IMR-90 (cell line): ENCODE measurements at regions not wholly inside any gene's neighbourhood (a gene's known extent, or its start where the extent isn't known, plus 50 kb on each side); places are given as distances from the start of the nearest gene placed in this dataset.

Experiments used
- ATAC-seq: fragments of 200-7000 bp; cut with Tn5 transposase; 2 replicates; pipeline ENCODE4 v1.9.1; 2020; ENCODE audit warnings: low read depth, mild to moderate bottlenecking, moderate library complexity
- BruUV-seq: library from RNA; stranded (reverse); fragments of 400-500 nt; replicated peaks from 2 replicates; lab custom pipeline; 2021; lab: Mats Ljungman, UMichigan
- CTCF ChIA-PET: fragments of 300-600 bp; formaldehyde crosslinking; extraction: SDS; loops from one replicate; lab custom pipeline; 2021; ENCODE audit warnings: antibody characterized with exemption; lab: Yijun Ruan, JAX
- POLR2A ChIA-PET: fragments of 300-600 bp; sonication (Branson Sonifier 250); formaldehyde crosslinking; loops from one replicate; lab custom pipeline; 2022; ENCODE audit warnings: antibody characterized with exemption; ENCODE audit not compliant: unreplicated experiment; lab: Charles Lee
- DNase-seq: peaks from one replicate; pipeline ENCODE4 v3.0.0; 2013
- H2AFZ ChIP-seq: replicated peaks from 2 replicates; pipeline ENCODE3; 2013; ENCODE audit warnings: low read length, mild to moderate bottlenecking; ENCODE audit not compliant: poor library complexity
- H2AK5ac ChIP-seq: 2 replicates; pipeline ENCODE4 v1.6.1; 2013; ENCODE audit warnings: low read depth, low read length, inconsistent platforms
- H2AK9ac ChIP-seq: replicated peaks from 2 replicates; pipeline ENCODE3; 2013; ENCODE audit warnings: mild to moderate bottlenecking, low read depth, low read length, moderate library complexity; ENCODE audit not compliant: poor library complexity
- H2BK120ac ChIP-seq: 2 replicates; pipeline ENCODE4 v1.6.1; 2013; ENCODE audit warnings: low read depth, low read length, inconsistent platforms
- H2BK15ac ChIP-seq: 3 replicates; pipeline ENCODE4 v1.6.1; 2013; ENCODE audit warnings: low read depth, low read length, inconsistent platforms
- H2BK20ac ChIP-seq: 2 replicates; pipeline ENCODE4 v1.6.1; 2013; ENCODE audit warnings: low read depth, mild to moderate bottlenecking, inconsistent platforms, low read length, moderate library complexity
- H2BK5ac ChIP-seq: 2 replicates; pipeline ENCODE4 v1.6.1; 2013; ENCODE audit warnings: mild to moderate bottlenecking, low read depth, low read length, inconsistent platforms; ENCODE audit not compliant: poor library complexity, severe bottlenecking
- H3K14ac ChIP-seq: replicated peaks from 2 replicates; pipeline ENCODE4 v1.6.1; 2013; ENCODE audit warnings: low read depth, low read length, inconsistent platforms
- H3K18ac ChIP-seq: 2 replicates; pipeline ENCODE4 v1.6.1; 2013; ENCODE audit warnings: low read depth, low read length, control low read depth
- H3K23ac ChIP-seq: 2 replicates; pipeline ENCODE4 v1.6.1; 2013; ENCODE audit warnings: low read depth, low read length, inconsistent platforms
- H3K27ac ChIP-seq: 2 replicates; pipeline ENCODE4 v1.5.1; 2013; ENCODE audit warnings: mild to moderate bottlenecking, control low read depth, low read length; ENCODE audit not compliant: insufficient read depth
- H3K27me3 ChIP-seq: 2 replicates; pipeline ENCODE4 v1.6.1; 2013; ENCODE audit warnings: low read length; ENCODE audit not compliant: control insufficient read depth, insufficient read depth
- H3K36me3 ChIP-seq: 2 replicates; pipeline ENCODE4 v1.6.1; 2013; ENCODE audit warnings: low read length, mixed read lengths; ENCODE audit not compliant: control insufficient read depth, insufficient read depth
- H3K4ac ChIP-seq: 2 replicates; pipeline ENCODE4 v1.6.1; 2013; ENCODE audit warnings: low read depth, low read length, inconsistent platforms
- H3K4me1 ChIP-seq: 2 replicates; pipeline ENCODE4 v1.6.1; 2013; ENCODE audit warnings: low read length, mixed read lengths; ENCODE audit not compliant: control insufficient read depth, insufficient read depth
- H3K4me2 ChIP-seq: 2 replicates; pipeline ENCODE4 v1.6.1; 2013; ENCODE audit warnings: low read depth, mild to moderate bottlenecking, control low read depth, low read length, moderate library complexity
- H3K4me3 ChIP-seq: 2 replicates; pipeline ENCODE4 v1.5.1; 2013; ENCODE audit warnings: low read depth, mild to moderate bottlenecking, control low read depth, low read length, moderate library complexity; ENCODE audit not compliant: insufficient read depth
- H3K56ac ChIP-seq: 2 replicates; pipeline ENCODE4 v1.6.1; 2013; ENCODE audit warnings: low read length, inconsistent platforms; ENCODE audit not compliant: insufficient read depth; ENCODE audit errors: extremely low read depth
- H3K79me1 ChIP-seq, 2 experiments: 2 replicates each; pipeline ENCODE4 v1.6.1; 2013; ENCODE audit warnings: low read length in 2 of 2, inconsistent platforms in 1 of 2, low read depth in 1 of 2
- H3K9ac ChIP-seq: 2 replicates; pipeline ENCODE4 v1.6.1; 2013; ENCODE audit warnings: low read depth, low read length, control low read depth
- H3K9me1 ChIP-seq: 2 replicates; pipeline ENCODE4 v1.6.1; 2013; ENCODE audit warnings: low read length, inconsistent platforms; ENCODE audit not compliant: insufficient read depth
- H3K9me3 ChIP-seq: 2 replicates; pipeline ENCODE4 v1.6.1; 2013; ENCODE audit warnings: low read length; ENCODE audit not compliant: control insufficient read depth, insufficient read depth
- H4K20me1 ChIP-seq: 2 replicates; pipeline ENCODE4 v1.6.1; 2013; ENCODE audit warnings: low read length, inconsistent platforms; ENCODE audit not compliant: insufficient read depth
- H4K5ac ChIP-seq: 2 replicates; pipeline ENCODE4 v1.6.1; 2013; ENCODE audit warnings: mild to moderate bottlenecking, low read depth, low read length, control low read depth
- H4K8ac ChIP-seq, 2 experiments: 2 replicates each; pipeline ENCODE4 v1.6.1; 2013; ENCODE audit warnings: low read depth in 2 of 2, low read length in 2 of 2, control low read depth in 1 of 2, inconsistent platforms in 1 of 2
- H4K91ac ChIP-seq: 2 replicates; pipeline ENCODE4 v1.6.1; 2013; ENCODE audit warnings: low read depth, low read length, inconsistent platforms; ENCODE audit not compliant: insufficient read depth
- BHLHE40 ChIP-seq: fragments of 150-350 bp; IDR thresholded peaks from 2 replicates; pipeline ENCODE4 v1.6.1; 2016; ENCODE audit warnings: mild to moderate bottlenecking, low read depth, low read length
- CEBPB ChIP-seq: IDR thresholded peaks from 2 replicates; pipeline ENCODE4 v1.6.1; 2012; ENCODE audit warnings: low read depth, low read length, improper control_type of control experiment
- CHD1 ChIP-seq: IDR thresholded peaks from 2 replicates; pipeline ENCODE4 v1.6.1; 2012; ENCODE audit warnings: low read depth, low read length, improper control_type of control experiment
- FOS ChIP-seq: fragments of 150-350 bp; IDR thresholded peaks from 2 replicates; pipeline ENCODE4 v1.6.1; 2016; ENCODE audit warnings: low read depth, low read length
- MAZ ChIP-seq: IDR thresholded peaks from 2 replicates; pipeline ENCODE4 v1.6.1; 2012; ENCODE audit warnings: low read depth, mild to moderate bottlenecking, low read length, improper control_type of control experiment, moderate library complexity, borderline replicate concordance
- MXI1 ChIP-seq: IDR thresholded peaks from 2 replicates; pipeline ENCODE4 v1.6.1; 2012; ENCODE audit warnings: low read depth, mild to moderate bottlenecking, low read length, moderate library complexity, borderline replicate concordance
- POLR2A ChIP-seq: IDR thresholded peaks from 2 replicates; pipeline ENCODE4 v1.6.1; 2012; ENCODE audit warnings: mild to moderate bottlenecking, low read depth, low read length
- RAD21 ChIP-seq: IDR thresholded peaks from 2 replicates; pipeline ENCODE4 v1.6.1; 2012; ENCODE audit warnings: low read length, improper control_type of control experiment
- RCOR1 ChIP-seq: IDR thresholded peaks from 2 replicates; pipeline ENCODE4 v1.6.1; 2012; ENCODE audit warnings: mild to moderate bottlenecking, low read length, improper control_type of control experiment; ENCODE audit not compliant: insufficient replicate concordance
- RFX5 ChIP-seq: IDR thresholded peaks from 2 replicates; pipeline ENCODE4 v1.8.0; 2012; ENCODE audit warnings: low read depth, mild to moderate bottlenecking, low read length, moderate library complexity
- SMC3 ChIP-seq: fragments of 150-350 bp; IDR thresholded peaks from 2 replicates; pipeline ENCODE4 v1.6.1; 2016; ENCODE audit warnings: low read depth, mild to moderate bottlenecking, antibody characterized with exemption, low read length, moderate library complexity
- WGBS, 2 experiments: methylation state at CpG; one replicate each; pipeline versions ENCODE4 v1.1.5 to v1.1.7; 2013; ENCODE audit warnings: missing lambda C conversion rate in 2 of 2; ENCODE audit not compliant: insufficient read length in 1 of 2; ENCODE audit errors: extremely low coverage in 2 of 2; 5-methylcytosine and 5-hydroxymethylcytosine counted together
- dilution Hi-C: fragments of 300-500 bp; cut with HindIII; formaldehyde crosslinking; loops from one replicate; pipeline ENCODE4 v1.14.3; 2018; ENCODE audit warnings: low sequenced_read_pairs; ENCODE audit not compliant: unreplicated experiment
- in situ Hi-C: fragments of 300-500 bp; cut with MboI; formaldehyde crosslinking; loops from 3 replicates; pipeline ENCODE4 v1.14.3; 2019; ENCODE audit warnings: low sequenced_read_pairs, inconsistent platforms, mixed read lengths
- intact Hi-C: fragments of 100-400 bp; cut with micrococcal nuclease; formaldehyde crosslinking; loops from 2 replicates; pipeline ENCODE4 v1.10.0; 2022
- TF ChIP-seq, protein P1 (sequence below): conservative IDR thresholded peaks from 2 replicates; pipeline ENCODE4 v1.5.1; 2012; ENCODE audit warnings: mild to moderate bottlenecking, low read depth, low read length, improper control_type of control experiment
- TF ChIP-seq, protein P2 (sequence below): fragments of 150-350 bp; IDR thresholded peaks from 2 replicates; pipeline ENCODE4 v1.6.1; 2017; ENCODE audit warnings: mild to moderate bottlenecking, antibody characterized with exemption, low read length, low read depth
- TF ChIP-seq, protein P3 (sequence below): fragments of 150-350 bp; IDR thresholded peaks from 2 replicates; pipeline ENCODE4 v1.6.1; 2016; ENCODE audit warnings: low read depth, mild to moderate bottlenecking, low read length, moderate library complexity, borderline replicate concordance

DNA sequence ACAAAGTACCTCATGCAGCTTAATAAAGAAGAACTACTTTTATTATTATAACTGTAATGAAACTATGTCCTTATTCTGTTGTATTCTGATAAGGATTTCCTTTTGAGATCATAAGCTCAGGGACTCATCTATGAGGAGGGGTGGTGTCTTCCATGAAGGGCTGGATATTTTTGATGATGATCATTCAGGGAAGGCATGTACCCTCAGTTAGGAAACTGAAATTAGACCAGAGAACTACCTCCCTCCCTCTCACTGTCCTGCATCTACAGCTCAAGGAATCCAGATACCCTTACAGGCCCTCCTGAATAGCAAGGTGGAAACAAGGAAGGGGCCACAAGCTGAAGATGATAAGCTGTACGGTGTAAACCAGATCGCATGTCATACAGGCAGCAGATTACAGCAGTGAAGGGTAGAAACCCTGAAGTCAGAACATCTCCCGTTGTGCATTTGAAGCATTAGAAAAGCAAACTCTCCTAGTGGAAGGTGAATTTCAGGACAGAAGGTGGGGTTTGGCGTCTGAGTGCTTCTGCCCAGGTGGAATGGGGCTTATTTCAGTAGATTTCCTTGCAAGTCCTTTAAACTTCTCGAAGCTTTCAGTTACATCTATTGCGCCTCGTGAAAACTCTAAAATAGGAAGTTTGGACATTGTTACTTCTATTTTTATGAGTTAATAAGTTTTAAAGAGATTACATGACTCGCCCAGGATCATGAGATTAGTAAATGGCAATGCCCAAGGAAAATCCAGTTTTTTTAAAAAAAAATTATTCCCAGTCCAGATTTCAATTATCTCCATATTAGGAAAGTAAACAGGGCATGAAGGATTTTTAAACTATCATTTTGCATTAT lies 101.1 kb upstream of the HNRNPU start:
- Histone ChIP-seq H3K9me3 (no peaks in the 10 kb centered on the region), H3K4me3 (no peak overlapping the region), H2BK120ac (peak overlapping the region; percentile 91), H3K27ac (peak overlapping the region; percentile 33; the same call in 1 of the 2 replicates), H3K27me3 (no peaks in the 10 kb centered on the region), H3K36me3 (no peaks in the 10 kb centered on the region), H3K4me2 (no peak overlapping the region), H2BK20ac (peak overlapping the region; percentile 95), H3K9me1 (peaks cover 15% of the 10 kb centered on the region), H3K4ac (peak overlapping the region; percentile 96), H4K20me1 (no peaks in the 10 kb centered on the region), H3K4me1 (peaks cover 18% of the 10 kb centered on the region), H3K23ac (peak overlapping the region; percentile 77), H3K79me1 (peaks cover 11 to 13% of the 10 kb centered on the region in 2 experiments), H2AFZ (peak overlapping the region; percentile 58), H4K91ac (peak overlapping the region; percentile 86), H3K56ac (no peak overlapping the region), H4K8ac (peak overlapping the region; percentile 13 to 76; a peak in 3 of 4 replicates), H2BK5ac (peak overlapping the region; percentile 89), H2AK5ac (peak overlapping the region; percentile 65), H3K9ac (no peak overlapping the region; the same call in 1 of the 2 replicates), H3K18ac (peak overlapping the region; percentile 12), H3K14ac (peak overlapping the region; percentile 67), H2BK15ac (peak overlapping the region; percentile 82; the same call in 2 of the 3 replicates), H2AK9ac (peak overlapping the region; percentile 12), H4K5ac (peak overlapping the region; percentile 3; the same call in 1 of the 2 replicates)
- ATAC-seq (no peak), DNase-seq (no peak)
- intact Hi-C loops (no loop called here), dilution Hi-C loops (no loop called here), in situ Hi-C loops (no loop called here)
- no TSS peak for BruUV-seq
- ChIA-PET CTCF (interaction anchor here (0.8 to 2.0 kb wide), 2 partner anchors 77 to 104 kb away, joined by 3 to 7 read pairs; no protein-coding TSS in a partner anchor), POLR2A (interaction anchor here (0.6 kb wide), 1 partner anchor 97 kb away, joined by 14 read pairs; no protein-coding TSS in a partner anchor)
- TF ChIP-seq RCOR1 (no peak), RFX5 (no peak), MAZ (no peak), POLR2A (no peak), BHLHE40 (no peak), RAD21 (no peak), MXI1 (no peak), CEBPB (no peak), SMC3 (no peak), FOS (no peak), CHD1 (no peak)
- TF ChIP-seq, protein P1, sequence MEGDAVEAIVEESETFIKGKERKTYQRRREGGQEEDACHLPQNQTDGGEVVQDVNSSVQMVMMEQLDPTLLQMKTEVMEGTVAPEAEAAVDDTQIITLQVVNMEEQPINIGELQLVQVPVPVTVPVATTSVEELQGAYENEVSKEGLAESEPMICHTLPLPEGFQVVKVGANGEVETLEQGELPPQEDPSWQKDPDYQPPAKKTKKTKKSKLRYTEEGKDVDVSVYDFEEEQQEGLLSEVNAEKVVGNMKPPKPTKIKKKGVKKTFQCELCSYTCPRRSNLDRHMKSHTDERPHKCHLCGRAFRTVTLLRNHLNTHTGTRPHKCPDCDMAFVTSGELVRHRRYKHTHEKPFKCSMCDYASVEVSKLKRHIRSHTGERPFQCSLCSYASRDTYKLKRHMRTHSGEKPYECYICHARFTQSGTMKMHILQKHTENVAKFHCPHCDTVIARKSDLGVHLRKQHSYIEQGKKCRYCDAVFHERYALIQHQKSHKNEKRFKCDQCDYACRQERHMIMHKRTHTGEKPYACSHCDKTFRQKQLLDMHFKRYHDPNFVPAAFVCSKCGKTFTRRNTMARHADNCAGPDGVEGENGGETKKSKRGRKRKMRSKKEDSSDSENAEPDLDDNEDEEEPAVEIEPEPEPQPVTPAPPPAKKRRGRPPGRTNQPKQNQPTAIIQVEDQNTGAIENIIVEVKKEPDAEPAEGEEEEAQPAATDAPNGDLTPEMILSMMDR: no peak
- TF ChIP-seq, protein P2, sequence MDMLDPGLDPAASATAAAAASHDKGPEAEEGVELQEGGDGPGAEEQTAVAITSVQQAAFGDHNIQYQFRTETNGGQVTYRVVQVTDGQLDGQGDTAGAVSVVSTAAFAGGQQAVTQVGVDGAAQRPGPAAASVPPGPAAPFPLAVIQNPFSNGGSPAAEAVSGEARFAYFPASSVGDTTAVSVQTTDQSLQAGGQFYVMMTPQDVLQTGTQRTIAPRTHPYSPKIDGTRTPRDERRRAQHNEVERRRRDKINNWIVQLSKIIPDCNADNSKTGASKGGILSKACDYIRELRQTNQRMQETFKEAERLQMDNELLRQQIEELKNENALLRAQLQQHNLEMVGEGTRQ: no peak
- TF ChIP-seq, protein P3, sequence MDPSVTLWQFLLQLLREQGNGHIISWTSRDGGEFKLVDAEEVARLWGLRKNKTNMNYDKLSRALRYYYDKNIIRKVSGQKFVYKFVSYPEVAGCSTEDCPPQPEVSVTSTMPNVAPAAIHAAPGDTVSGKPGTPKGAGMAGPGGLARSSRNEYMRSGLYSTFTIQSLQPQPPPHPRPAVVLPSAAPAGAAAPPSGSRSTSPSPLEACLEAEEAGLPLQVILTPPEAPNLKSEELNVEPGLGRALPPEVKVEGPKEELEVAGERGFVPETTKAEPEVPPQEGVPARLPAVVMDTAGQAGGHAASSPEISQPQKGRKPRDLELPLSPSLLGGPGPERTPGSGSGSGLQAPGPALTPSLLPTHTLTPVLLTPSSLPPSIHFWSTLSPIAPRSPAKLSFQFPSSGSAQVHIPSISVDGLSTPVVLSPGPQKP: no peak
- 83% methylated on average over 2 of the region's 8 CpGs; no CpG with 5 or more reads in 1 of the 2 experiments for WGBS, 2 experiments
